ENCODE measurements at regions not wholly inside any gene's neighbourhood (a gene's known extent, or its start where the extent isn't known, plus 50 kb on each side); places are given as distances from the start of the nearest gene placed in this dataset.

GRCh38 chr12:58313091-58313855, 371.9 kb downstream of the ATP23 start:
- H3K9ac ChIP-seq (ENCODE audit: insufficient read depth in 1 of 2, low read length in 2 of 2), result no peak overlapping the region
- 92 to 93% methylated on average over 4 of the region's 4 CpGs for WGBS, 2 donors
- peaks cover 0 to 2% (median 0%) of the 10 kb centered on the region in 5 donors for H3K4me1 ChIP-seq (ENCODE audit: control insufficient read depth in 5 of 5, insufficient read depth in 5 of 5, low read length in 5 of 5)
- H3K27me3 ChIP-seq (ENCODE audit: control insufficient read depth in 3 of 3, insufficient read depth in 3 of 3, low read length in 2 of 3), result no peaks in the 10 kb centered on the region
- ATAC-seq (ENCODE audit: insufficient read depth, low FRiP score), result no peak
- no peak overlapping the region for H3K4me3 ChIP-seq
- no peaks in the 10 kb centered on the region for H3K36me3 ChIP-seq (ENCODE audit: control insufficient read depth in 4 of 4, insufficient read depth in 4 of 4, low read length in 4 of 4)
- H3K9me3 ChIP-seq (ENCODE audit: control insufficient read depth in 4 of 4, insufficient read depth in 3 of 4, low read length in 3 of 4), result peaks cover 0 to 1% (median 0%) of the 10 kb centered on the region in 4 donors
- TF ChIP-seq, protein P1, sequence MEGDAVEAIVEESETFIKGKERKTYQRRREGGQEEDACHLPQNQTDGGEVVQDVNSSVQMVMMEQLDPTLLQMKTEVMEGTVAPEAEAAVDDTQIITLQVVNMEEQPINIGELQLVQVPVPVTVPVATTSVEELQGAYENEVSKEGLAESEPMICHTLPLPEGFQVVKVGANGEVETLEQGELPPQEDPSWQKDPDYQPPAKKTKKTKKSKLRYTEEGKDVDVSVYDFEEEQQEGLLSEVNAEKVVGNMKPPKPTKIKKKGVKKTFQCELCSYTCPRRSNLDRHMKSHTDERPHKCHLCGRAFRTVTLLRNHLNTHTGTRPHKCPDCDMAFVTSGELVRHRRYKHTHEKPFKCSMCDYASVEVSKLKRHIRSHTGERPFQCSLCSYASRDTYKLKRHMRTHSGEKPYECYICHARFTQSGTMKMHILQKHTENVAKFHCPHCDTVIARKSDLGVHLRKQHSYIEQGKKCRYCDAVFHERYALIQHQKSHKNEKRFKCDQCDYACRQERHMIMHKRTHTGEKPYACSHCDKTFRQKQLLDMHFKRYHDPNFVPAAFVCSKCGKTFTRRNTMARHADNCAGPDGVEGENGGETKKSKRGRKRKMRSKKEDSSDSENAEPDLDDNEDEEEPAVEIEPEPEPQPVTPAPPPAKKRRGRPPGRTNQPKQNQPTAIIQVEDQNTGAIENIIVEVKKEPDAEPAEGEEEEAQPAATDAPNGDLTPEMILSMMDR (IDR thresholded peaks at IDR 0.05; ENCODE audit: control extremely low read depth, extremely low read depth), result no peak
- H3K27ac ChIP-seq (ENCODE audit: low read depth in 1 of 2, low read length in 1 of 2), result no peak overlapping the region
- no peak for DNase-seq

DNA sequence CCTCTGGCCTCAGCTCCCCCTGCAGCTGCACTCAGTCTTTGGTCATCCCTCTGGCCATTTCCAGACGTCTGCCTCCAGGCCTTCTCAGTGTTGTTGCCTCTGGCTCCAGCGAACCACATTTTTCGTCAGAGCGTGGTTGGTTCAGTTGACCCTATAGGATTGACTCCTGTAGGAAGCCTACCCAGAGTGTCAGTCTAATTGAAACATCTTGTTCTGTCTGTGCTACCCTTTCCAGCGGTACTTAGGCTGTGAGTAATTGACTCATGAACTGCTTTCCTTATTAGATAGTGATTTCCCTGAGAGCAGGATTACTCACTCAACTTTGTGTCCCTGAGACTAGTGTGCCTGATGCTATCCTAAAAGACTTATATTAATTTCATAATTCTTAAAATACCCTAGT, 373.2 kb downstream of the ATP23 start:
- WGBS, 2 donors, result 92 to 94% methylated on average over 5 of the region's 5 CpGs
- no peaks in the 10 kb centered on the region for H3K27me3 ChIP-seq (ENCODE audit: control insufficient read depth in 3 of 3, insufficient read depth in 3 of 3, low read length in 2 of 3)
- DNase-seq, result no peak
- TF ChIP-seq, protein P1 (IDR thresholded peaks at IDR 0.05; ENCODE audit: control extremely low read depth, extremely low read depth), result no peak
- peaks cover 0 to 6% (median 0%) of the 10 kb centered on the region in 4 donors for H3K9me3 ChIP-seq (ENCODE audit: control insufficient read depth in 4 of 4, insufficient read depth in 3 of 4, low read length in 3 of 4)
- no peak overlapping the region for H3K4me3 ChIP-seq
- no peak overlapping the region for H3K27ac ChIP-seq (ENCODE audit: low read depth in 1 of 2, low read length in 1 of 2)
- ATAC-seq (ENCODE audit: insufficient read depth, low FRiP score), result no peak
- no peak overlapping the region for H3K9ac ChIP-seq (ENCODE audit: insufficient read depth in 1 of 2, low read length in 2 of 2)
- H3K36me3 ChIP-seq (ENCODE audit: control insufficient read depth in 4 of 4, insufficient read depth in 4 of 4, low read length in 4 of 4), result no peaks in the 10 kb centered on the region
- H3K4me1 ChIP-seq (ENCODE audit: control insufficient read depth in 5 of 5, insufficient read depth in 5 of 5, low read length in 5 of 5), result peaks cover 0 to 2% (median 0%) of the 10 kb centered on the region in 5 donors

- no peak for DNase-seq
- ATAC-seq (ENCODE audit: insufficient read depth, low FRiP score), result no peak
- Histone ChIP-seq H3K9me3 (ENCODE audit: control insufficient read depth in 4 of 4, insufficient read depth in 3 of 4, low read length in 3 of 4) (peaks cover 0 to 6% (median 0%) of the 10 kb centered on the region in 4 donors), H3K4me1 (ENCODE audit: control insufficient read depth in 5 of 5, insufficient read depth in 5 of 5, low read length in 5 of 5) (no peaks in the 10 kb centered on the region), H3K27me3 (ENCODE audit: control insufficient read depth in 3 of 3, insufficient read depth in 3 of 3, low read length in 2 of 3) (no peaks in the 10 kb centered on the region), H3K36me3 (ENCODE audit: control insufficient read depth in 4 of 4, insufficient read depth in 4 of 4, low read length in 4 of 4) (no peaks in the 10 kb centered on the region), H3K4me3 (no peak overlapping the region), H3K9ac (ENCODE audit: insufficient read depth in 1 of 2, low read length in 2 of 2) (no peak overlapping the region), H3K27ac (ENCODE audit: low read depth in 1 of 2, low read length in 1 of 2) (no peak overlapping the region)
- TF ChIP-seq, protein P1 (IDR thresholded peaks at IDR 0.05; ENCODE audit: control extremely low read depth, extremely low read depth), result no peak
- WGBS, 2 donors, result 82 to 88% methylated on average over 2 of the region's 2 CpGs
Observed at GRCh38 chr12:58316926-58317325, 375.6 kb downstream of the ATP23 start.

Data from lung (tissue), 11 donors.